SU-DHL-6 (cell line): ENCODE measurements at regions not wholly inside any gene's neighbourhood (a gene's known extent, or its start where the extent isn't known, plus 50 kb on each side); places are given as distances from the start of the nearest gene placed in this dataset.

Source experiments
- EZH2phosphoT487 ChIP-seq: fragments of 200-600 bp; sonication (generic), shearing (Covaris generic); conservative IDR thresholded peaks from 2 replicates; pipeline ENCODE4 v1.6.1; 2018; ENCODE audit warnings: mild to moderate bottlenecking, antibody characterized with exemption, low read length, moderate library complexity, mixed read lengths
- TF ChIP-seq, protein P1 (sequence below): fragments of 200-600 bp; sonication (generic); IDR thresholded peaks from one replicate; pipeline ENCODE4 v1.5.1; 2017; ENCODE audit warnings: antibody characterized with exemption, mild to moderate bottlenecking, low read length, moderate library complexity; ENCODE audit not compliant: insufficient read depth, poor library complexity, severe bottlenecking

DNA sequence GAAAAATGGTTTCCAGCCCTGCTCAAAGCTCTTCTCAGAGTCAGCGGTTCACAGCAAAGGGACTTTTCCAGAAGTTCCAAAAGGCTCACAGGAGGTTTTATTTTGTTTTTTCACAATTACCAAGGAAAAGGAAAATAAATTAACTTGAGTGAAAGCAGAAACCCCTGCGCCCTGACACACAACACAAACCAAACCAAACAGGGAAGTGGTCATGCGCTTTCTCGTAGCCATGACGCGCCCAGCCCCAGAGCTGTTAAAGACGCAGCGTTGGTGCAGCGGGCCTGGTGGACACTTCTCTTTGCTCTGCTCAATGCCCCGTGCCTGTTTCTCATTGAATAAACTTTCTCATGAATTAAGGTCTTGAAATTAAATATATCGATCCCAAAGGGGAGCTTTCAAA is 134.4 kb upstream of the LYZL2 start:
- TF ChIP-seq, protein P1, sequence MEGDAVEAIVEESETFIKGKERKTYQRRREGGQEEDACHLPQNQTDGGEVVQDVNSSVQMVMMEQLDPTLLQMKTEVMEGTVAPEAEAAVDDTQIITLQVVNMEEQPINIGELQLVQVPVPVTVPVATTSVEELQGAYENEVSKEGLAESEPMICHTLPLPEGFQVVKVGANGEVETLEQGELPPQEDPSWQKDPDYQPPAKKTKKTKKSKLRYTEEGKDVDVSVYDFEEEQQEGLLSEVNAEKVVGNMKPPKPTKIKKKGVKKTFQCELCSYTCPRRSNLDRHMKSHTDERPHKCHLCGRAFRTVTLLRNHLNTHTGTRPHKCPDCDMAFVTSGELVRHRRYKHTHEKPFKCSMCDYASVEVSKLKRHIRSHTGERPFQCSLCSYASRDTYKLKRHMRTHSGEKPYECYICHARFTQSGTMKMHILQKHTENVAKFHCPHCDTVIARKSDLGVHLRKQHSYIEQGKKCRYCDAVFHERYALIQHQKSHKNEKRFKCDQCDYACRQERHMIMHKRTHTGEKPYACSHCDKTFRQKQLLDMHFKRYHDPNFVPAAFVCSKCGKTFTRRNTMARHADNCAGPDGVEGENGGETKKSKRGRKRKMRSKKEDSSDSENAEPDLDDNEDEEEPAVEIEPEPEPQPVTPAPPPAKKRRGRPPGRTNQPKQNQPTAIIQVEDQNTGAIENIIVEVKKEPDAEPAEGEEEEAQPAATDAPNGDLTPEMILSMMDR: no peak
- no peak for TF ChIP-seq EZH2phosphoT487
